HUES64 (cell line): ENCODE measurements at regions not wholly inside any gene's neighbourhood (a gene's known extent, or its start where the extent isn't known, plus 50 kb on each side); places are given as distances from the start of the nearest gene placed in this dataset.
"Not testable (repeated sequence)": the region's sequence is repeated elsewhere in the genome, so short reads cannot be mapped to it uniquely, and the experiment has no call there.

Experiments
- H3K27ac ChIP-seq: 2 replicates; pipeline ENCODE4 v1.7.0; 2013; ENCODE audit warnings: low read depth, low read length, inconsistent platforms
- H3K27me3 ChIP-seq: 2 replicates; pipeline ENCODE4 v1.6.1; 2013; ENCODE audit warnings: mild to moderate bottlenecking, low read length; ENCODE audit not compliant: insufficient read depth
- H3K36me3 ChIP-seq: 2 replicates; pipeline ENCODE4 v1.6.1; 2013; ENCODE audit warnings: mild to moderate bottlenecking, low read length; ENCODE audit not compliant: insufficient read depth
- H3K4me1 ChIP-seq: 2 replicates; pipeline ENCODE4 v1.6.1; 2013; ENCODE audit warnings: mild to moderate bottlenecking, low read length, moderate library complexity; ENCODE audit not compliant: insufficient read depth
- H3K4me3 ChIP-seq: 2 replicates; pipeline ENCODE4 v1.5.1; 2013; ENCODE audit warnings: mild to moderate bottlenecking, low read length, moderate library complexity
- H3K9ac ChIP-seq: 2 replicates; pipeline ENCODE4 v1.6.1; 2013; ENCODE audit warnings: mild to moderate bottlenecking, low read depth, low read length
- H3K9me3 ChIP-seq: 2 replicates; pipeline ENCODE4 v1.6.1; 2013; ENCODE audit warnings: low read depth, low read length; ENCODE audit not compliant: insufficient read depth
- WGBS: fragments of 150-250, 120-280 bp; methylation state at CpG from one replicate; pipeline ENCODE4 v1.1.7; 2013; ENCODE audit warnings: missing lambda C conversion rate; 5-methylcytosine and 5-hydroxymethylcytosine counted together

DNA sequence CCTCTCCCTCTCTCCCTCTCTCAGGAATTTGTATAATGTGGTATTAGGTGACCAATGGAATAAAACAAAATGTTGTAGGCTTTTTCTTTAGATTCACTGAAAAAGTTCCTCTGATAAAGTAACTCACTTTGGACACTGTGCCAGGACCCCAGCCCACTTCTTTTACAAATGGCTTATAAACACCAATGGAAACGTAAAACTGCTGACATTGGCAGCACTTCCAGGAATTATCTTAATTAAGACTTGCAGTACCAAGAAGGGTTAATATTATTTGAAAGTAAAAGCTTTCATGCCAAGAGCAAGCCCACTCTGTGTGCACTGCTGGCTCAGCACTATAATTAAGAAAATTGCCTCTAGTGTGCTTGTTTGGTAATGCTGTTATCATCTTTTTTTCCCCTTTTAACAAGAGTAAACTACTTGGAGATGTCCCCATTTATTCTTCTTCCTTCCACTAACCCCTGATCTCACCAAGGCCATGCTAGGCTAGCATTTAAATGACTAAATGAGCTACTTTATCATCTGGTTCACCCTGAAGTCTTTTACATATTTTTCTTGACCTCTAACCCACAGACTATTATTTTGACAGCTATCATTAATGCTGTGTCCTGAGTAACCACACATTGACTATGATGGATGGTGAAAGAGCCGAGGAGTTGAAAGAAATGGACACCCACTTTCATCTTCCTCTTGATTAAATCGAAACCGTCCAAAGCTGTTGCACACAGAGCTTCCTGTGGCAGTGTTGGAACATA lies 232.2 kb upstream of the ETAA1 start:
- WGBS = 91% methylated on average over 2 of the region's 4 CpGs
- Histone ChIP-seq H3K9me3 (no peaks in the 10 kb centered on the region), H3K36me3 (no peaks in the 10 kb centered on the region), H3K4me1 (no peaks in the 10 kb centered on the region), H3K4me3 (no peak overlapping the region), H3K27me3 (no peaks in the 10 kb centered on the region), H3K27ac (no peak overlapping the region), H3K9ac (no peak overlapping the region)

DNA sequence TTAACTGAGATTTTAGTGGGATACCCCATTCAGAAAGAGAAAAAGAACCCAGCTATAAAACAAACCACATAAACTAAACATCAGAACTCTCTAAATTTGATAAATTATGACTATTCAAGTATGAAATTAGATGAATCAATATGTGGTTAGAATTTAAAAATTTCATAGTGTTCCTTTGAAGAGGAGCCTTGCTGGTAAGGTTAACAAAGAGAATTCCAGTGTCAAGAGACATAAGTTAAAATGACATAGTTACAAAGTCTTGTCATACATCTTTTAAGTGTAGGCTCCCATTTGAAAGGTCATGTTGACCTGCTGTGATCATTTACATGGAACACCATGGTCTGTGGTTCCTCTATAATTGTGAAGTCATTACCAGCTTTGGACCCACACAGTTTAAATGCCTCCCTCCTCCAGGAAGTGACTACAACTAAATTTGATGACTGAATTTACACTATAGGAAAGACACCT lies 231.6 kb upstream of the ETAA1 start:
- no peak overlapping the region for H3K27ac ChIP-seq
- no peaks in the 10 kb centered on the region for H3K4me1 ChIP-seq
- H3K27me3 ChIP-seq = no peaks in the 10 kb centered on the region
- H3K4me3 ChIP-seq = no peak overlapping the region
- no peaks in the 10 kb centered on the region for H3K36me3 ChIP-seq
- no peak overlapping the region for H3K9ac ChIP-seq
- no peaks in the 10 kb centered on the region for H3K9me3 ChIP-seq

GRCh38 chr2:67166511-67166910 lies 230.6 kb upstream of the ETAA1 start:
- not testable (repeated sequence) for H3K4me3 ChIP-seq, H3K36me3 ChIP-seq, H3K4me1 ChIP-seq, H3K9me3 ChIP-seq, H3K27me3 ChIP-seq, H3K27ac ChIP-seq, H3K9ac ChIP-seq
- 90% methylated on average over 2 of the region's 2 CpGs for WGBS

DNA sequence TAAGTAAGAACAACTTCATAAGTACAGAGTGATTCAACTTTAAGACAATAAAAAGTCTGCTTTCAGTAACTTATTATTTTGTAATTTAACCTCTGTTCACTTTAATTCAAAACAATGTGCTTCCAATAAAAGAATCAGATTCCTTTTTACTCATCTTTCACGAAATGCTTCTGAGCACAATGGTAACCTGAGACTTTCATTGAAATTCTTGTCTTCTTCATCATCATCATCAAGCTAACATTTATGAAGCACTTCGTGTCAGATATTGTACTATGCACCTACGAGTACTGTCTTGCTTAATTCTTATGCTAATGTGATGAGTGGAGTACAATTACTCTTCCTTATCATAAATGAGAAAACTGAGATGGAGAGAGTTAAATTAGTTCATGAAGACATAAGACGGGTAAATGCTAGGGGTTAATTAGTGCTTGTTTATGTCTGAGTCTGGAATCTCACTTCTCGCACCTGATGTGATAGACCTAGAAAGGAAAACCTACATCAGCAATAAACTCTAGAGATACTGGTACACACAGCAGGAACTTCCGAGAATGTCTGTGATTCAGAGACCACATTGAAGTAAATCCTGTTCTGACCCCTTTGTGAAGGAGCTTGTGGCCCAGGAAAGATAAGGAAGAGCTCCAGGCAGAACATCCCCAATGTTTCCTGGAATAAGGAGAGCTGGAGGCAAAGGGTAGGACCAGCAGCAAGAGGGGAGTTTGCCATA lies 227.6 kb upstream of the ETAA1 start:
- Histone ChIP-seq H3K4me3 (no peak overlapping the region), H3K9me3 (no peaks in the 10 kb centered on the region), H3K36me3 (no peaks in the 10 kb centered on the region), H3K9ac (no peak overlapping the region), H3K27ac (no peak overlapping the region), H3K27me3 (no peaks in the 10 kb centered on the region), H3K4me1 (no peaks in the 10 kb centered on the region)
- 91% methylated on average over 6 of the region's 6 CpGs for WGBS

DNA sequence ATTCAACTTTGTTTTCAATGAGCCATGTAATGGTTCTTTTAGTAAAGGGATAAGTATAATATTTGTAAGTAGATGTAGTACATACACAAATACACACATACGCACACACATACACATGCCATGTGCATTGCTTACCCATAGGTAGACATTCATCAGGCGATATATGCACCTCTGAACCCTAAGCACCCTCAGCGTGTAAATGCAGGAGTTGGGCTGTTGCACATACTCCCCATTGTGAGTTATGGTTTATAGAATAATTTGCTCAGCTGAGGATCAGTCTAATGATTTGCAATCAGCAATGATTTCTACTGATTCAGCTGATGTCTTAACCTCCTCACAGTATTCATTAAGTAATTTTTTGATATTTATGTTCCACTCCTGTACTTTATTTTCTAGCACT lies 217.6 kb upstream of the ETAA1 start:
- H3K9ac ChIP-seq = no peak overlapping the region
- H3K4me1 ChIP-seq = no peaks in the 10 kb centered on the region
- H3K36me3 ChIP-seq = no peaks in the 10 kb centered on the region
- no peak overlapping the region for H3K27ac ChIP-seq
- 98% methylated on average over 3 of the region's 3 CpGs for WGBS
- H3K27me3 ChIP-seq = no peaks in the 10 kb centered on the region
- H3K9me3 ChIP-seq = no peaks in the 10 kb centered on the region
- no peak overlapping the region for H3K4me3 ChIP-seq

- Histone ChIP-seq H3K4me1 (no peaks in the 10 kb centered on the region), H3K9me3 (no peaks in the 10 kb centered on the region), H3K4me3 (no peak overlapping the region), H3K36me3 (no peaks in the 10 kb centered on the region), H3K27me3 (no peaks in the 10 kb centered on the region), H3K27ac (no peak overlapping the region), H3K9ac (no peak overlapping the region)
- WGBS = 100% methylated on average over 2 of the region's 2 CpGs
Measured at GRCh38 chr2:67180841-67181240, 216.3 kb upstream of the ETAA1 start.

- Histone ChIP-seq H3K9ac (no peak overlapping the region), H3K27ac (no peak overlapping the region), H3K27me3 (no peaks in the 10 kb centered on the region), H3K9me3 (no peaks in the 10 kb centered on the region), H3K4me1 (no peaks in the 10 kb centered on the region), H3K36me3 (no peaks in the 10 kb centered on the region), H3K4me3 (no peak overlapping the region)
- 100% methylated on average over 2 of the region's 2 CpGs for WGBS
Measured at GRCh38 chr2:67182884-67183283, 214.2 kb upstream of the ETAA1 start.

GRCh38 chr2:67186326-67186725 lies 210.8 kb upstream of the ETAA1 start:
- H3K4me1 ChIP-seq = no peaks in the 10 kb centered on the region
- WGBS = 87% methylated on average over 3 of the region's 3 CpGs
- H3K9ac ChIP-seq = no peak overlapping the region
- no peak overlapping the region for H3K27ac ChIP-seq
- H3K9me3 ChIP-seq = no peaks in the 10 kb centered on the region
- H3K27me3 ChIP-seq = no peaks in the 10 kb centered on the region
- no peak overlapping the region for H3K4me3 ChIP-seq
- H3K36me3 ChIP-seq = no peaks in the 10 kb centered on the region

DNA sequence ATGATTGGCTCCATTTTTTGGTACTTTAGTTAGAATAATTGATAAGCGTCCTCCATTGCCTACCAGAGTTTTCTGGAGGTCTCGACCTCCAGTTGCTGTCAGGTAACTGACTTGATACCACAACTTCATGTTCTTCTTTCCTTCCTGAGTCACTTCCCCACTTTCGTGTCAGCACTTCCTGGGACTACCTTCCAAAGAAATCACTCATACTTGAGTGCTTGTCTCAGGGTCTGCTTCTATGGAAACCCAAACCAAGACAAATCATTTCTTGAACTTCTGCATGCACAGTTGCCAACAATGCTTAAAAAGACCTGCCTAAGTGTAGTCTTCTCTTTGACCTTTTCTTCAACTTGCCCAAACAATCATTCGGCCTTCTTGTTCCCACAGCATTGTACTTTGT lies 210.3 kb upstream of the ETAA1 start:
- H3K4me1 ChIP-seq = no peaks in the 10 kb centered on the region
- H3K27ac ChIP-seq = no peak overlapping the region
- H3K27me3 ChIP-seq = no peaks in the 10 kb centered on the region
- no peak overlapping the region for H3K4me3 ChIP-seq
- WGBS = 93% methylated on average over 4 of the region's 4 CpGs
- H3K9ac ChIP-seq = no peak overlapping the region
- no peaks in the 10 kb centered on the region for H3K9me3 ChIP-seq
- H3K36me3 ChIP-seq = no peaks in the 10 kb centered on the region

DNA sequence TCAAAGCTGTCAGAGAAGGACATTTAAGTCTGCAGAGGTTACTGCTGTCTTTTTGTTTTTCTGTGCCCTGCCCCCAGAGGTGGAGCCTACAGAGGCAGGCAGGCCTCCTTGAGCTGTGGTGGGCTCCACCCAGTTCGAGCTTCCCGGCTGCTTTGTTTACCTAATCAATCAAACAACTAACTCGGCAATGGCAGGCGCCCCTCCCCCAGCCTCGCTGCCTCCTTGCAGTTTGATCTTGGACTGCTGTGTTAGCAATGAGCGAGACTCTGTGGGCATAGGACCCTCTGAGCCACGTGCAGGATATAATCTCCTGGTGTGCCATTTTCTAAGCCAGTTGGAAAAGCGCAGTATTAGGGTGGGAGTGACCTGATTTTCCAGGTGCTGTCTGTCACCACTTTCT lies 201.8 kb upstream of the ETAA1 start:
- not testable (repeated sequence) for H3K4me3 ChIP-seq, H3K27ac ChIP-seq, H3K36me3 ChIP-seq, H3K9ac ChIP-seq, H3K27me3 ChIP-seq, H3K4me1 ChIP-seq
- peaks cover 13% of the 10 kb centered on the region; the same call in 1 of the 2 replicates for H3K9me3 ChIP-seq
- WGBS = 86% methylated on average over 8 of the region's 8 CpGs

DNA sequence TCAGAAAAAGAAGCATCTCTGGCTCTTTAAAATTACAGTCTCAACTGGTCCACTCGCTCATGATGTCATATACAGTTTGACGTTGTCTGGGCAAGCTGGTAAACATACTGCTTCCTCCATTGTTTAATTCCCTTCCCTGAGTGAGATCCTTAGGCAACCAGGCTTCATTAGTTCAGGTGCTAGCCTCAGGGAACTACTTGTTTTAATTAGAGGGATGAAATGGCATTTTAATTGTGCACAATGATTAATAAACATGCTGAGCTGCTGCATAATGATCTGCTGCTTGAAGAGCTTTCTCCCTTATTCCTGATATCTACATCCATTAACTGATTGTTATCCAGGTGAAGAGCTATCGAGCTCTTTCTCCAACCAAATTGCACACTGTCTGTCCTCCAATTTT lies 195.6 kb upstream of the ETAA1 start:
- Histone ChIP-seq H3K27ac (no peak overlapping the region), H3K4me1 (no peaks in the 10 kb centered on the region), H3K36me3 (no peaks in the 10 kb centered on the region), H3K27me3 (no peaks in the 10 kb centered on the region), H3K4me3 (no peak overlapping the region), H3K9ac (no peak overlapping the region), H3K9me3 (0 out of 2 replicates have a peak, but pooled peaks cover under 1% of the 10 kb centered on the region)
- WGBS = 90% methylated on average over 3 of the region's 3 CpGs
